MCF 10A (cell line): ENCODE measurements at regions not wholly inside any gene's neighbourhood (a gene's known extent, or its start where the extent isn't known, plus 50 kb on each side); places are given as distances from the start of the nearest gene placed in this dataset.
"Not testable (repeated sequence)": the region's sequence is repeated elsewhere in the genome, so short reads cannot be mapped to it uniquely, and the experiment has no call there.

ENCODE experiments used
- BruUV-seq: library from RNA; stranded (reverse); fragments of 400-500 nt; replicated peaks from 2 replicates; lab custom pipeline; 2021; lab: Mats Ljungman, UMichigan
- CTCF ChIA-PET: fragments of 300-600 bp; sonication (Branson Sonifier 250); formaldehyde crosslinking; extraction: SDS; loops from one replicate; lab custom pipeline; 2021; ENCODE audit warnings: antibody characterized with exemption, inconsistent platforms; lab: Yijun Ruan, JAX
- POLR2A ChIA-PET: fragments of 300-600, 350-650 bp; sonication (Branson Sonifier 250); formaldehyde crosslinking; extraction: SDS; loops from one replicate; lab custom pipeline; 2020; ENCODE audit warnings: antibody characterized with exemption, inconsistent platforms; lab: Yijun Ruan, JAX
- DNase-seq: peaks from one replicate; pipeline ENCODE4 v3.0.0-alpha.2; 2018; ENCODE audit not compliant: unreplicated experiment
- H3K27ac Mint-ChIP-seq: one replicate; pipeline ENCODE4 v1.8.0; 2022; ENCODE audit warnings: mild to moderate bottlenecking, low read depth, mixed read lengths; ENCODE audit not compliant: unreplicated experiment
- H3K27me3 Mint-ChIP-seq: one replicate; pipeline ENCODE4 v1.8.0; 2022; ENCODE audit warnings: mixed read lengths; ENCODE audit not compliant: insufficient read depth, unreplicated experiment
- H3K36me3 Mint-ChIP-seq: one replicate; pipeline ENCODE4 v1.8.0; 2022; ENCODE audit warnings: mild to moderate bottlenecking, moderate library complexity, mixed read lengths; ENCODE audit not compliant: insufficient read depth, unreplicated experiment
- H3K4me1 Mint-ChIP-seq: one replicate; pipeline ENCODE4 v1.8.0; 2022; ENCODE audit warnings: mixed read lengths; ENCODE audit not compliant: insufficient read depth, unreplicated experiment
- H3K4me3 Mint-ChIP-seq: one replicate; pipeline ENCODE4 v1.8.0; 2022; ENCODE audit warnings: mild to moderate bottlenecking, moderate library complexity, mixed read lengths; ENCODE audit not compliant: unreplicated experiment
- H3K9me3 Mint-ChIP-seq: one replicate; pipeline ENCODE4 v1.8.0; 2022; ENCODE audit warnings: mixed read lengths; ENCODE audit not compliant: unreplicated experiment
- intact Hi-C: fragments of 100-400 bp; cut with micrococcal nuclease; formaldehyde crosslinking; loops from 2 replicates; pipeline ENCODE4 v1.14.1; 2022
- TF ChIP-seq, protein P1 (sequence below): fragments of 200-600 bp; IDR thresholded peaks from one replicate; pipeline ENCODE4 v1.8.0; 2022; ENCODE audit warnings: antibody characterized with exemption, mild to moderate bottlenecking; ENCODE audit not compliant: unreplicated experiment

DNA sequence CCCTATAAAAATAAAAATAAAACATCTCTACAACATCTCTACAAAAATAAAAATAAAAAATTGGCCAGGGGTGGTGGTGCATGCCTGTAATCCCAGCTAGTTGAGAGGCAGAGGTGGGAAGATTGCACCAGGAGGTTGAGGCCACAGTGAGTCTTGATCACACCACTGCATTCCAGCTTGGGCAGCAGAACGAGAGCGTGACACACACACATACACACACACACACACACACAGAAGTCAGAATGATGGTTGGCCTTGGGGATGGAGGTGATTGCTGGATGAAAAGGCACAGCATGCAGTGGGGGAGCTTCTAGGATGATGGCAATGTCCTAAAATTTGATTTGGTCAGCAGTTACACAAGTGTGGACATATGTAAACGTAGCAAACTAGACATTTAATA, 69.7 kb upstream of the SOD1 start:
- Mint-ChIP-seq H3K36me3 (no peaks in the 10 kb centered on the region), H3K27ac (no peak overlapping the region), H3K27me3 (no peaks in the 10 kb centered on the region), H3K9me3 (no peaks in the 10 kb centered on the region), H3K4me3 (no peak overlapping the region), H3K4me1 (no peaks in the 10 kb centered on the region)
- CTCF ChIA-PET, result interaction anchor here (0.6 to 6.6 kb wide), 4 partner anchors 9 to 486 kb away, joined by 3 to 51 read pairs (median 3); no protein-coding TSS in a partner anchor
- POLR2A ChIA-PET, result no interaction called here
- BruUV-seq, result no TSS peak
- no peak for DNase-seq
- intact Hi-C loops, result no loop called here
- TF ChIP-seq, protein P1, sequence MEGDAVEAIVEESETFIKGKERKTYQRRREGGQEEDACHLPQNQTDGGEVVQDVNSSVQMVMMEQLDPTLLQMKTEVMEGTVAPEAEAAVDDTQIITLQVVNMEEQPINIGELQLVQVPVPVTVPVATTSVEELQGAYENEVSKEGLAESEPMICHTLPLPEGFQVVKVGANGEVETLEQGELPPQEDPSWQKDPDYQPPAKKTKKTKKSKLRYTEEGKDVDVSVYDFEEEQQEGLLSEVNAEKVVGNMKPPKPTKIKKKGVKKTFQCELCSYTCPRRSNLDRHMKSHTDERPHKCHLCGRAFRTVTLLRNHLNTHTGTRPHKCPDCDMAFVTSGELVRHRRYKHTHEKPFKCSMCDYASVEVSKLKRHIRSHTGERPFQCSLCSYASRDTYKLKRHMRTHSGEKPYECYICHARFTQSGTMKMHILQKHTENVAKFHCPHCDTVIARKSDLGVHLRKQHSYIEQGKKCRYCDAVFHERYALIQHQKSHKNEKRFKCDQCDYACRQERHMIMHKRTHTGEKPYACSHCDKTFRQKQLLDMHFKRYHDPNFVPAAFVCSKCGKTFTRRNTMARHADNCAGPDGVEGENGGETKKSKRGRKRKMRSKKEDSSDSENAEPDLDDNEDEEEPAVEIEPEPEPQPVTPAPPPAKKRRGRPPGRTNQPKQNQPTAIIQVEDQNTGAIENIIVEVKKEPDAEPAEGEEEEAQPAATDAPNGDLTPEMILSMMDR, result no peak

DNA sequence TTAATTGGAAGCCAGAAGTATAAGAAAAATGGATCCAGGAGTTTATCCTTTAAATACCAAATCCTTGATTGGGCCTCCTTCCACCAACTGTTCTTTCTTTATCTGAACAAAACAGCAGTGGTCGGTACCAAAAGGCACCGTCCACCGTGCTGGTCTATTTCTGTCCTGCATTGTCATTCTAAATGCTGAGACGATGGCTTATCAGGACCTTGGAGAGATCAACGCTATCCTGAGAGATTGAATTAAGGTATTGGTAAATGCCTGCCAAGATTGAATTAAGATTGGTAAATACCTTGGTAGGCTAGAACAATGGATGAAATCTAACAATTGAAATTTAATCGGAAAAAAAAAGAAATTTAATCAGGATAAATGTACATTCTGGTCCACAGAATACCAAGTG, 73.4 kb upstream of the SOD1 start:
- CTCF ChIA-PET, result interaction anchor here (0.6 to 1.4 kb wide), 3 partner anchors 286 to 388 kb away, joined by 3 to 7 read pairs (median 3); no protein-coding TSS in a partner anchor
- intact Hi-C loops, result no loop called here

DNA sequence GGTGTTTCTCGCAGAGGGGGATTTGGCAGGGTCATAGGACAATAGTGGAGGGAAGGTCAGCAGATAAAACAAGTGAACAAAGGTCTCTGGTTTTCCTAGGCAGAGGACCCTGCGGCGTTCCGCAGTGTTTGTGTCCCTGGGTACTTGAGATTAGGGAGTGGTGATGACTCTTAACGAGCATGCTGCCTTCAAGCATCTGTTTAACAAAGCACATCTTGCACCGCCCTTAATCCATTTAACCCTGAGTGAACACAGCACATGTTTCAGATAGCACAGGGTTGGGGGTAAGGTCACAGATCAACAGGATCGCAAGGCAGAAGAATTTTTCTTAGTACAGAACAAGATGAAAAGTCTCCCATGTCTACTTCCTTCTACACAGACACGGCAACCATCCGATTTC, 75.6 kb upstream of the SOD1 start:
- intact Hi-C loops, result loop anchor here (5.0 kb wide), 1 partner anchor 487 kb away; no protein-coding TSS in a partner anchor
- H3K4me1 Mint-ChIP-seq, POLR2A ChIA-PET, BruUV-seq, H3K27ac Mint-ChIP-seq, H3K27me3 Mint-ChIP-seq, H3K9me3 Mint-ChIP-seq, H3K36me3 Mint-ChIP-seq, DNase-seq, H3K4me3 Mint-ChIP-seq: not testable (repeated sequence)
- CTCF ChIA-PET, result interaction anchor here (0.9 to 5.6 kb wide), 4 partner anchors 237 to 389 kb away, joined by 3 to 212 read pairs (median 51); no protein-coding TSS in a partner anchor

More for the DNA sequence above, 73.4 kb upstream of the SOD1 start:
- no peak overlapping the region for H3K27ac Mint-ChIP-seq
- no peak for DNase-seq
- no peaks in the 10 kb centered on the region for H3K4me1 Mint-ChIP-seq
- no peaks in the 10 kb centered on the region for H3K9me3 Mint-ChIP-seq
- TF ChIP-seq, protein P1, result no peak
- no peaks in the 10 kb centered on the region for H3K27me3 Mint-ChIP-seq
- no TSS peak for BruUV-seq
- H3K4me3 Mint-ChIP-seq, result no peak overlapping the region
- no peaks in the 10 kb centered on the region for H3K36me3 Mint-ChIP-seq
- POLR2A ChIA-PET, result no interaction called here

DNA sequence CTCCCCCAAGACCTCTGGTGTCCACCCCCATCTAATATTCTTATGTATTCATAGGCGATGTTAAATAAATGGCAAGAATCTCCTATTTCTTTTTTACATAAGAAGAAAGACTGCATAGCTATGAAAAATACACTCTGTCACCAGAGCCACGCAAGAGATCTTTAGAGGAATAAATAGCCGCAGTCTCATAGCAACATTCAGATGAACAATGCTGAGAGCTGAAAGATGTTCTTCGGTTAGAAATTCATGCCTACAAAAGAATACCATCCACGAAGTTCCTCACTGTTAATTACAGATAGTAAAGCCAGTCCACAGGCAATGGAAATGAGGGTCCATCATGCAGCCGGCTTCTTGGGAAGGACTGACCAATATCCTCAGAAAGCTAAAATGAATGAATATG, 76.0 kb upstream of the SOD1 start:
- H3K4me3 Mint-ChIP-seq, result no peak overlapping the region
- no peaks in the 10 kb centered on the region for H3K36me3 Mint-ChIP-seq
- no peaks in the 10 kb centered on the region for H3K9me3 Mint-ChIP-seq
- H3K27me3 Mint-ChIP-seq, result peaks cover 13% of the 10 kb centered on the region
- H3K27ac Mint-ChIP-seq, result no peak overlapping the region
- BruUV-seq, result no TSS peak
- H3K4me1 Mint-ChIP-seq, result no peaks in the 10 kb centered on the region
- DNase-seq, result no peak
- ChIA-PET CTCF (interaction anchor here (0.8 to 5.6 kb wide), 7 partner anchors 9 to 486 kb away, joined by 3 to 212 read pairs (median 50); no protein-coding TSS in a partner anchor), POLR2A (interaction anchor here (0.9 kb wide), 1 partner anchor 375 kb away, joined by 4 read pairs; no protein-coding TSS in a partner anchor)
- intact Hi-C loops, result loop anchor here (5.0 kb wide), 1 partner anchor 486 kb away; no protein-coding TSS in a partner anchor
- TF ChIP-seq, protein P1, result no peak
